Loucy (cell line): ENCODE measurements at regions not wholly inside any gene's neighbourhood (a gene's known extent, or its start where the extent isn't known, plus 50 kb on each side); places are given as distances from the start of the nearest gene placed in this dataset.

Experiments used
- H2AFZ ChIP-seq: fragments of 200-600 bp; sonication (generic); 2 replicates; pipeline ENCODE4 v1.6.0; 2016; ENCODE audit warnings: antibody characterized with exemption, mild to moderate bottlenecking, low read length, moderate library complexity
- H3F3A ChIP-seq: fragments of 200-600 bp; 2 replicates; pipeline ENCODE4 v1.6.0; 2016; ENCODE audit warnings: antibody characterized with exemption, low read depth, mild to moderate bottlenecking
- H3K27me3 ChIP-seq: fragments of 200-600 bp; sonication (generic); 2 replicates; pipeline ENCODE4 v1.6.1; 2014; ENCODE audit warnings: low read length, mild to moderate bottlenecking; ENCODE audit not compliant: insufficient read depth, poor library complexity, severe bottlenecking
- H3K36me3 ChIP-seq: fragments of 200-600 bp; sonication (generic); 2 replicates; pipeline ENCODE4 v1.6.1; 2016; ENCODE audit warnings: low read length; ENCODE audit not compliant: insufficient read depth
- H3K4me1 ChIP-seq: fragments of 200-600 bp; sonication (generic); 2 replicates; pipeline ENCODE4 v1.5.1; 2014; ENCODE audit warnings: low read length, mild to moderate bottlenecking; ENCODE audit not compliant: insufficient read depth, poor library complexity, severe bottlenecking
- H3K4me2 ChIP-seq: fragments of 200-600 bp; sonication (generic); 2 replicates; pipeline ENCODE4 v1.6.0; 2014; ENCODE audit warnings: antibody characterized with exemption, low read length, low read depth, mild to moderate bottlenecking; ENCODE audit not compliant: poor library complexity, severe bottlenecking
- H3K4me3 ChIP-seq: fragments of 200-600 bp; sonication (generic); 2 replicates; pipeline ENCODE4 v1.5.1; 2014; ENCODE audit warnings: low read length, mild to moderate bottlenecking, mixed read lengths; ENCODE audit not compliant: poor library complexity, severe bottlenecking
- H3K79me2 ChIP-seq: fragments of 200-600 bp; sonication (generic); 2 replicates; pipeline ENCODE4 v1.6.1; 2014; ENCODE audit warnings: low read length; ENCODE audit not compliant: insufficient read depth
- H3K9ac ChIP-seq: fragments of 200-600 bp; sonication (generic); 2 replicates; pipeline ENCODE4 v1.6.0; 2014; ENCODE audit warnings: mild to moderate bottlenecking, low read depth, low read length, moderate library complexity; ENCODE audit not compliant: poor library complexity, severe bottlenecking
- H3K9me2 ChIP-seq: fragments of 200-600 bp; sonication (generic); replicated peaks from 2 replicates; pipeline ENCODE4 v1.6.1; 2016; ENCODE audit warnings: low read depth, low read length, mixed read lengths
- H3K9me3 ChIP-seq: fragments of 200-600 bp; sonication (generic); 2 replicates; pipeline ENCODE4 v1.6.1; 2014; ENCODE audit warnings: mild to moderate bottlenecking, antibody characterized with exemption, low read length, low read depth; ENCODE audit not compliant: insufficient read depth
- H4K20me1 ChIP-seq: fragments of 200-600 bp; sonication (generic); 2 replicates; pipeline ENCODE4 v1.6.0; 2014; ENCODE audit warnings: antibody characterized with exemption, low read length, mild to moderate bottlenecking; ENCODE audit not compliant: insufficient read depth, poor library complexity, severe bottlenecking
- EZH2phosphoT487 ChIP-seq: fragments of 200-600 bp; IDR thresholded peaks from 2 replicates; pipeline ENCODE4 v1.6.1; 2018; ENCODE audit warnings: antibody characterized with exemption, mild to moderate bottlenecking, moderate library complexity, borderline replicate concordance
- TF ChIP-seq, protein P1 (sequence below): fragments of 200-600 bp; sonication (generic); conservative IDR thresholded peaks from 2 replicates; pipeline ENCODE4 v1.5.1; 2014; ENCODE audit warnings: mild to moderate bottlenecking, antibody characterized with exemption, low read length

DNA sequence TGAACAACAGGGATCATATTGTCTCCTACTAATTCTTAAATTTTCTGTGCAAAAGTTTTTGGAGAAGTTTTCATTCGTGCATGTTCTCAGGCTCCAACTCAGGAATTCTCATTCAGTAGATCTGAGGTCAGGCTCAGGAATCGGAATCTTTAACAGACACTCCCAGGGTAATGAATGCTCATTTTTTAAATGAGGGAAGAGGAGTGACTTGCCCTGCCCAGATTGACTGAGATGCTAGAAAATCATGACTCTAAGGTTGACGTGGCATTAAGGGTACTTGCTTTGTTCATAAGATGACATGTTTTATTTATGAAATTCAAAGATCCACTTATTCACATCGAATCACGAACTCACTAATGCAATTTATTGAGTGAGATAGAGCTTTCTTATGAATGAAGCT is 196.6 kb upstream of the NPVF start:
- no peaks in the 10 kb centered on the region for H3K79me2 ChIP-seq
- no peaks in the 10 kb centered on the region for H3K27me3 ChIP-seq
- H3K36me3 ChIP-seq = no peaks in the 10 kb centered on the region
- no peak overlapping the region for H2AFZ ChIP-seq
- H4K20me1 ChIP-seq = no peaks in the 10 kb centered on the region
- no peak overlapping the region for H3K9ac ChIP-seq
- no peak overlapping the region for H3K4me3 ChIP-seq
- H3K4me2 ChIP-seq = no peak overlapping the region
- no peaks in the 10 kb centered on the region for H3K9me2 ChIP-seq
- TF ChIP-seq, protein P1, sequence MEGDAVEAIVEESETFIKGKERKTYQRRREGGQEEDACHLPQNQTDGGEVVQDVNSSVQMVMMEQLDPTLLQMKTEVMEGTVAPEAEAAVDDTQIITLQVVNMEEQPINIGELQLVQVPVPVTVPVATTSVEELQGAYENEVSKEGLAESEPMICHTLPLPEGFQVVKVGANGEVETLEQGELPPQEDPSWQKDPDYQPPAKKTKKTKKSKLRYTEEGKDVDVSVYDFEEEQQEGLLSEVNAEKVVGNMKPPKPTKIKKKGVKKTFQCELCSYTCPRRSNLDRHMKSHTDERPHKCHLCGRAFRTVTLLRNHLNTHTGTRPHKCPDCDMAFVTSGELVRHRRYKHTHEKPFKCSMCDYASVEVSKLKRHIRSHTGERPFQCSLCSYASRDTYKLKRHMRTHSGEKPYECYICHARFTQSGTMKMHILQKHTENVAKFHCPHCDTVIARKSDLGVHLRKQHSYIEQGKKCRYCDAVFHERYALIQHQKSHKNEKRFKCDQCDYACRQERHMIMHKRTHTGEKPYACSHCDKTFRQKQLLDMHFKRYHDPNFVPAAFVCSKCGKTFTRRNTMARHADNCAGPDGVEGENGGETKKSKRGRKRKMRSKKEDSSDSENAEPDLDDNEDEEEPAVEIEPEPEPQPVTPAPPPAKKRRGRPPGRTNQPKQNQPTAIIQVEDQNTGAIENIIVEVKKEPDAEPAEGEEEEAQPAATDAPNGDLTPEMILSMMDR = no peak
- no peak for TF ChIP-seq EZH2phosphoT487
- peaks cover 4% of the 10 kb centered on the region for H3K4me1 ChIP-seq
- H3F3A ChIP-seq = no peaks in the 10 kb centered on the region
- H3K9me3 ChIP-seq = no peaks in the 10 kb centered on the region

DNA sequence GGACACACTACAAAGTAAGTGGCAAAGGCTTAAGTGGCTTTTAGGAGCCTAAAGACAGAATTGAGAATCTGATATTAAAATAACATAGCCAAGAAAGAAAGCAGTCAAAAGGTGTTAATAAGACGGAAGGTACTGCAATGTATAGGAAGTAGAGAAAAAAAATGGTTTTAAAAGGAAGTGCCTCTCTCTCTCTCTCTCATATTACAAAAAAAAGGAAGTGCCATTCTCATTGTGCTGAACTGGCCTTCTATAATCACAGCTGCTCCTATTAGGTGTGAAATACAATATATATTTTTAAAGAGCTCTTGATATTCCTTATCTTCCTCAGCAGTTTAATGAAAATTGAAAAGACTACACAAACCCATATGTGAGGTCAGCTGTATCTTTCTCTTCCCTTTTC is 199.4 kb upstream of the NPVF start:
- TF ChIP-seq, protein P1 = no peak
- no peak for TF ChIP-seq EZH2phosphoT487
- Histone ChIP-seq H3K79me2 (no peaks in the 10 kb centered on the region), H3K4me1 (peaks cover 4% of the 10 kb centered on the region), H3K4me3 (no peak overlapping the region), H3K9me3 (no peaks in the 10 kb centered on the region), H4K20me1 (no peaks in the 10 kb centered on the region), H3K36me3 (no peaks in the 10 kb centered on the region), H3K9ac (no peak overlapping the region), H3K27me3 (no peaks in the 10 kb centered on the region), H2AFZ (peak overlapping the region; percentile 70), H3K9me2 (no peaks in the 10 kb centered on the region), H3F3A (no peaks in the 10 kb centered on the region), H3K4me2 (no peak overlapping the region)

DNA sequence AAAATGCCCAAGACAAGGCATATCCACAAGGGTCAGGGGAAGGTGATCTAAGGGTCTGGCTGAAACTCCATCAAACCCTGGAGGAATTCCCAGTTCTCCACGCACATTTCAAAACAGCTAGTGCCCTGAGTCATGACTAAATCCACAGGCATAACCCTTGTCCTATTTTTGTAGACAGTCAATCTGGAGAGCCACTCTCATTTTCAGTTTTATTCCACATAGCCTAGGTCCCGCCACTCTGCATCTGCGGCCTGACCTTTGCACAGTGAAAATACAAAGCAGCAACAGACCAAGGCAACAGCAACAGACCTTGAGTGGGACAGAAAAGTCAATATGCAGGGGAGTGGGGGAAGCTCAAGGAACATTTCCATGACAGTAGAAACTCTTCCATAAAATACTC is 201.4 kb upstream of the NPVF start:
- Histone ChIP-seq H3K9me3 (no peaks in the 10 kb centered on the region), H3K9ac (no peak overlapping the region), H3K36me3 (no peaks in the 10 kb centered on the region), H4K20me1 (no peaks in the 10 kb centered on the region), H3K9me2 (no peaks in the 10 kb centered on the region), H3K4me3 (no peak overlapping the region), H3K79me2 (no peaks in the 10 kb centered on the region), H3F3A (no peaks in the 10 kb centered on the region), H3K4me2 (no peak overlapping the region), H3K27me3 (no peaks in the 10 kb centered on the region), H2AFZ (no peak overlapping the region), H3K4me1 (peaks cover 4% of the 10 kb centered on the region)
- TF ChIP-seq, protein P1 = no peak
- TF ChIP-seq EZH2phosphoT487 = no peak
